ENCODE measurements at regions not wholly inside any gene's neighbourhood (a gene's known extent, or its start where the extent isn't known, plus 50 kb on each side); places are given as distances from the start of the nearest gene placed in this dataset.

- POLR2A ChIA-PET: no interaction called here
- TF ChIP-seq CTCF (IDR thresholded peaks at IDR 0.05; ENCODE audit: insufficient read depth, low read length, missing control alignments): no peak
- CTCF ChIA-PET: no interaction called here
- H3K4me3 ChIP-seq (ENCODE audit: low read depth, low read length): no peak overlapping the region
- no peak for DNase-seq (ENCODE audit: low read depth, low spot score)
Measured at GRCh38 chr6:169082817-169083507, 170.7 kb downstream of the THBS2 start.

DNA sequence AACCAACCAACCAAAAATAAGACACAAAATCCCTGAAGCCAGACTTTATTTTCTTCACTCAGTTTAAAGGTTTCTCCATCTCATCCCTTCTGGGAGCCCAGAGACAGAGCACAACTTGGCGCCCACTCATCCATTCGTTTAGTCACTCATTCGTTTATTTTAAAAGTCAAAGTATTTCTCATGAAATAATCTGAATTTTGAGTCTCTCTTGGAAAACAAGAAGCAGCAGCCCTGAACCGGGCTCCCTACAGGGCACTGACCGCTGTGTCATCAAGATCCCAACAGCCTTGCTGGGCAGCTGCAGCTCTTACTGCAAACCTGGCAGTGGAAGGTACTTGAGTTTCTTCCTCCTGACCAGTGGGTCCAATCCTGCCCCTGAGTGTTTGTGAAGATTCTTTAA lies 171.6 kb downstream of the THBS2 start:
- TF ChIP-seq CTCF (IDR thresholded peaks at IDR 0.05; ENCODE audit: insufficient read depth, low read length, missing control alignments): no peak
- ChIA-PET CTCF (no interaction called here), POLR2A (no interaction called here)
- H3K4me3 ChIP-seq (ENCODE audit: low read depth, low read length): no peak overlapping the region
- DNase-seq (ENCODE audit: low read depth, low spot score): no peak

- H3K4me3 ChIP-seq (ENCODE audit: low read depth, low read length): no peak overlapping the region
- no peak for DNase-seq (ENCODE audit: low read depth, low spot score)
- CTCF ChIA-PET: no interaction called here
- TF ChIP-seq CTCF (IDR thresholded peaks at IDR 0.05; ENCODE audit: insufficient read depth, low read length, missing control alignments): no peak
- POLR2A ChIA-PET: no interaction called here
Measured at GRCh38 chr6:169081248-169081647, 172.4 kb downstream of the THBS2 start.

DNA sequence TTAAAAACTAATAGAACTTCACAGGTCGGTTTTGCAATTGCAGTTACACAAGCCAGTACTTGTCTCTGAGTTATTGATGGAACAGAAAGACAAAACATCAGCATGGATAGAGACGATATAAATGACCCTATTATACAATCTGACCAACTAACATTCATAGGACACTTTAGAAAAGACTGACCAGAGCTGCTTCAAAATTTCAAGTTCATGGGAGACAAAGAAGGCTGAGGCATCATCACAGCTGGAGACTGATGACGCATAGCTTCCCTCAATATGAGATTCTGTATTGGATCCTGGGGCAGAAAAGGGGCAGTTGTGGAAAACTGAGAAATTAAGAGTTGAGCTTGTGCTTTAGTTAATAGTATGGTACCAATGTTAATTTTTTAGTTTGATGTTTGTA lies 174.0 kb downstream of the THBS2 start:
- DNase-seq (ENCODE audit: low read depth, low spot score): no peak
- H3K4me3 ChIP-seq (ENCODE audit: low read depth, low read length): no peak overlapping the region
- ChIA-PET POLR2A (no interaction called here), CTCF (no interaction called here)
- TF ChIP-seq CTCF (IDR thresholded peaks at IDR 0.05; ENCODE audit: insufficient read depth, low read length, missing control alignments): no peak

- DNase-seq (ENCODE audit: low read depth, low spot score): no peak
- CTCF ChIA-PET: interaction anchor here (0.9 kb wide), 1 partner anchor 8 kb away, joined by 4 read pairs; no protein-coding TSS in a partner anchor
- H3K4me3 ChIP-seq (ENCODE audit: low read depth, low read length): no peak overlapping the region
- TF ChIP-seq CTCF (IDR thresholded peaks at IDR 0.05; ENCODE audit: insufficient read depth, low read length, missing control alignments): no peak
- POLR2A ChIA-PET: no interaction called here
Measured at GRCh38 chr6:169078399-169079145, 175.1 kb downstream of the THBS2 start.

- H3K4me3 ChIP-seq (ENCODE audit: low read depth, low read length): no peak overlapping the region
- POLR2A ChIA-PET: interaction anchor here (0.8 kb wide), 1 partner anchor 13 kb away, joined by 3 read pairs; no protein-coding TSS in a partner anchor
- CTCF ChIA-PET: interaction anchor here (0.6 to 1.4 kb wide), 3 partner anchors 9 to 438 kb away, joined by 3 to 4 read pairs (median 4); no protein-coding TSS in a partner anchor
- TF ChIP-seq CTCF (IDR thresholded peaks at IDR 0.05; ENCODE audit: insufficient read depth, low read length, missing control alignments): no peak
- no peak for DNase-seq (ENCODE audit: low read depth, low spot score)
Measured at GRCh38 chr6:169075915-169076654, 177.6 kb downstream of the THBS2 start.

Data from AG04449 (cell line).